K562 (cell line): ENCODE measurements at regions not wholly inside any gene's neighbourhood (a gene's known extent, or its start where the extent isn't known, plus 50 kb on each side); places are given as distances from the start of the nearest gene placed in this dataset.

Experiments
- EP300 ChIP-seq: IDR thresholded peaks from 2 replicates; pipeline ENCODE4 v1.6.1; 2012; ENCODE audit warnings: low read length, improper control_type of control experiment
- PHF8 ChIP-seq: fragments of 200-600 bp; sonication (generic); IDR thresholded peaks from 2 replicates; pipeline ENCODE4 v1.6.1; 2012; ENCODE audit warnings: mixed run types, mild to moderate bottlenecking, inconsistent platforms, low read length, moderate library complexity, borderline replicate concordance
- RFX1 ChIP-seq: fragments of 450-650 bp; IDR thresholded peaks from 2 replicates; pipeline ENCODE4 v1.6.1; 2016; ENCODE audit warnings: mild to moderate bottlenecking, moderate library complexity
- SRF ChIP-seq, 2 experiments: fragments of 250-450, 450-650 bp in 1 of 2; sonication (Bioruptor Pico) in 1 of 2; sonication (generic) in 1 of 2; formaldehyde crosslinking; IDR thresholded peaks; 2 replicates each; pipeline versions ENCODE4 v1.5.0 to v1.5.1; 2020 to 2022; ENCODE audit warnings: mild to moderate bottlenecking in 1 of 2, missing genetic modification reagents in 1 of 2
- TF ChIP-seq, protein P1 (sequence below): fragments of 200-600 bp; sonication (generic); IDR thresholded peaks from one replicate; pipeline ENCODE4 v1.6.1; 2012; ENCODE audit warnings: mild to moderate bottlenecking, low read depth, low read length, inconsistent platforms
- TF ChIP-seq, protein P2 (sequence below): fragments of 200-800 bp; sonication (Bioruptor generic); IDR thresholded peaks from 2 replicates; pipeline ENCODE4 v1.6.1; 2017; ENCODE audit warnings: missing genetic modification characterization, missing compliant biosample characterization

DNA sequence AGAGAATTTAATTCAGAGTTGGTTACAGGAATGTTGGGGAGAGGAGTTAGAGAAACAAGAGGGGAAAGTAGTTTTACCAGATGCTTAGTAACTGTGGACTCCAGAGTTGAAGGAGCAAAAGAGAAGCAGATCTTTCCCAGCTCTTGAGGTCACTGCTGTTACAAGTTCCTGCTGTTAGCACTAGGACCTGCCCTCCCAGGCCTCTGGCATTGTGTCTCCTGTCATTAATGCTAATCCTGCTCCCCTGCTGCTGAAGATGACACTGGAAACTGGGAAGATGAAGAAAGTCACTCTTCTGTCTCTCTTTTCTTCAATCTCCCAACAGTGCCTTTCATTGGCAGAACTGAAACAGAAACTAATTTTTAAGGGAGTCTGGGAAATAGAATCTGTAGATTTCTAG is 845.6 kb downstream of the ADGRL2 start (continued):
- TF ChIP-seq, protein P1, sequence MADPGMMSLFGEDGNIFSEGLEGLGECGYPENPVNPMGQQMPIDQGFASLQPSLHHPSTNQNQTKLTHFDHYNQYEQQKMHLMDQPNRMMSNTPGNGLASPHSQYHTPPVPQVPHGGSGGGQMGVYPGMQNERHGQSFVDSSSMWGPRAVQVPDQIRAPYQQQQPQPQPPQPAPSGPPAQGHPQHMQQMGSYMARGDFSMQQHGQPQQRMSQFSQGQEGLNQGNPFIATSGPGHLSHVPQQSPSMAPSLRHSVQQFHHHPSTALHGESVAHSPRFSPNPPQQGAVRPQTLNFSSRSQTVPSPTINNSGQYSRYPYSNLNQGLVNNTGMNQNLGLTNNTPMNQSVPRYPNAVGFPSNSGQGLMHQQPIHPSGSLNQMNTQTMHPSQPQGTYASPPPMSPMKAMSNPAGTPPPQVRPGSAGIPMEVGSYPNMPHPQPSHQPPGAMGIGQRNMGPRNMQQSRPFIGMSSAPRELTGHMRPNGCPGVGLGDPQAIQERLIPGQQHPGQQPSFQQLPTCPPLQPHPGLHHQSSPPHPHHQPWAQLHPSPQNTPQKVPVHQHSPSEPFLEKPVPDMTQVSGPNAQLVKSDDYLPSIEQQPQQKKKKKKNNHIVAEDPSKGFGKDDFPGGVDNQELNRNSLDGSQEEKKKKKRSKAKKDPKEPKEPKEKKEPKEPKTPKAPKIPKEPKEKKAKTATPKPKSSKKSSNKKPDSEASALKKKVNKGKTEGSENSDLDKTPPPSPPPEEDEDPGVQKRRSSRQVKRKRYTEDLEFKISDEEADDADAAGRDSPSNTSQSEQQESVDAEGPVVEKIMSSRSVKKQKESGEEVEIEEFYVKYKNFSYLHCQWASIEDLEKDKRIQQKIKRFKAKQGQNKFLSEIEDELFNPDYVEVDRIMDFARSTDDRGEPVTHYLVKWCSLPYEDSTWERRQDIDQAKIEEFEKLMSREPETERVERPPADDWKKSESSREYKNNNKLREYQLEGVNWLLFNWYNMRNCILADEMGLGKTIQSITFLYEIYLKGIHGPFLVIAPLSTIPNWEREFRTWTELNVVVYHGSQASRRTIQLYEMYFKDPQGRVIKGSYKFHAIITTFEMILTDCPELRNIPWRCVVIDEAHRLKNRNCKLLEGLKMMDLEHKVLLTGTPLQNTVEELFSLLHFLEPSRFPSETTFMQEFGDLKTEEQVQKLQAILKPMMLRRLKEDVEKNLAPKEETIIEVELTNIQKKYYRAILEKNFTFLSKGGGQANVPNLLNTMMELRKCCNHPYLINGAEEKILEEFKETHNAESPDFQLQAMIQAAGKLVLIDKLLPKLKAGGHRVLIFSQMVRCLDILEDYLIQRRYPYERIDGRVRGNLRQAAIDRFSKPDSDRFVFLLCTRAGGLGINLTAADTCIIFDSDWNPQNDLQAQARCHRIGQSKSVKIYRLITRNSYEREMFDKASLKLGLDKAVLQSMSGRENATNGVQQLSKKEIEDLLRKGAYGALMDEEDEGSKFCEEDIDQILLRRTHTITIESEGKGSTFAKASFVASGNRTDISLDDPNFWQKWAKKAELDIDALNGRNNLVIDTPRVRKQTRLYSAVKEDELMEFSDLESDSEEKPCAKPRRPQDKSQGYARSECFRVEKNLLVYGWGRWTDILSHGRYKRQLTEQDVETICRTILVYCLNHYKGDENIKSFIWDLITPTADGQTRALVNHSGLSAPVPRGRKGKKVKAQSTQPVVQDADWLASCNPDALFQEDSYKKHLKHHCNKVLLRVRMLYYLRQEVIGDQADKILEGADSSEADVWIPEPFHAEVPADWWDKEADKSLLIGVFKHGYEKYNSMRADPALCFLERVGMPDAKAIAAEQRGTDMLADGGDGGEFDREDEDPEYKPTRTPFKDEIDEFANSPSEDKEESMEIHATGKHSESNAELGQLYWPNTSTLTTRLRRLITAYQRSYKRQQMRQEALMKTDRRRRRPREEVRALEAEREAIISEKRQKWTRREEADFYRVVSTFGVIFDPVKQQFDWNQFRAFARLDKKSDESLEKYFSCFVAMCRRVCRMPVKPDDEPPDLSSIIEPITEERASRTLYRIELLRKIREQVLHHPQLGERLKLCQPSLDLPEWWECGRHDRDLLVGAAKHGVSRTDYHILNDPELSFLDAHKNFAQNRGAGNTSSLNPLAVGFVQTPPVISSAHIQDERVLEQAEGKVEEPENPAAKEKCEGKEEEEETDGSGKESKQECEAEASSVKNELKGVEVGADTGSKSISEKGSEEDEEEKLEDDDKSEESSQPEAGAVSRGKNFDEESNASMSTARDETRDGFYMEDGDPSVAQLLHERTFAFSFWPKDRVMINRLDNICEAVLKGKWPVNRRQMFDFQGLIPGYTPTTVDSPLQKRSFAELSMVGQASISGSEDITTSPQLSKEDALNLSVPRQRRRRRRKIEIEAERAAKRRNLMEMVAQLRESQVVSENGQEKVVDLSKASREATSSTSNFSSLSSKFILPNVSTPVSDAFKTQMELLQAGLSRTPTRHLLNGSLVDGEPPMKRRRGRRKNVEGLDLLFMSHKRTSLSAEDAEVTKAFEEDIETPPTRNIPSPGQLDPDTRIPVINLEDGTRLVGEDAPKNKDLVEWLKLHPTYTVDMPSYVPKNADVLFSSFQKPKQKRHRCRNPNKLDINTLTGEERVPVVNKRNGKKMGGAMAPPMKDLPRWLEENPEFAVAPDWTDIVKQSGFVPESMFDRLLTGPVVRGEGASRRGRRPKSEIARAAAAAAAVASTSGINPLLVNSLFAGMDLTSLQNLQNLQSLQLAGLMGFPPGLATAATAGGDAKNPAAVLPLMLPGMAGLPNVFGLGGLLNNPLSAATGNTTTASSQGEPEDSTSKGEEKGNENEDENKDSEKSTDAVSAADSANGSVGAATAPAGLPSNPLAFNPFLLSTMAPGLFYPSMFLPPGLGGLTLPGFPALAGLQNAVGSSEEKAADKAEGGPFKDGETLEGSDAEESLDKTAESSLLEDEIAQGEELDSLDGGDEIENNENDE, result no peak
- TF ChIP-seq PHF8 (no peak), SRF (CRISPR knock-in tag; IDR thresholded peaks at IDR 0.05) (no peak), RFX1 (no peak), EP300 (no peak)
- TF ChIP-seq, protein P2, sequence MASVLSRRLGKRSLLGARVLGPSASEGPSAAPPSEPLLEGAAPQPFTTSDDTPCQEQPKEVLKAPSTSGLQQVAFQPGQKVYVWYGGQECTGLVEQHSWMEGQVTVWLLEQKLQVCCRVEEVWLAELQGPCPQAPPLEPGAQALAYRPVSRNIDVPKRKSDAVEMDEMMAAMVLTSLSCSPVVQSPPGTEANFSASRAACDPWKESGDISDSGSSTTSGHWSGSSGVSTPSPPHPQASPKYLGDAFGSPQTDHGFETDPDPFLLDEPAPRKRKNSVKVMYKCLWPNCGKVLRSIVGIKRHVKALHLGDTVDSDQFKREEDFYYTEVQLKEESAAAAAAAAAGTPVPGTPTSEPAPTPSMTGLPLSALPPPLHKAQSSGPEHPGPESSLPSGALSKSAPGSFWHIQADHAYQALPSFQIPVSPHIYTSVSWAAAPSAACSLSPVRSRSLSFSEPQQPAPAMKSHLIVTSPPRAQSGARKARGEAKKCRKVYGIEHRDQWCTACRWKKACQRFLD, result no peak
- TF ChIP-seq, all 486 proteins: peak for 0
